HCT116 (cell line): ENCODE measurements at regions not wholly inside any gene's neighbourhood (a gene's known extent, or its start where the extent isn't known, plus 50 kb on each side); places are given as distances from the start of the nearest gene placed in this dataset.

ENCODE experiments used
- CEBPB ChIP-seq: IDR thresholded peaks from 2 replicates; pipeline ENCODE4 v1.6.1; 2012; ENCODE audit warnings: low read depth
- EGR1 ChIP-seq: IDR thresholded peaks from 2 replicates; pipeline ENCODE4 v1.6.1; 2012; ENCODE audit warnings: low read depth
- POLR2A ChIP-seq: IDR thresholded peaks from 2 replicates; pipeline ENCODE4 v1.7.0; 2011; ENCODE audit warnings: borderline replicate concordance; ENCODE audit not compliant: insufficient read depth, insufficient read length; ENCODE audit errors: extremely low read depth
- YY1 ChIP-seq: IDR thresholded peaks from 2 replicates; pipeline ENCODE4 v1.6.1; 2011; ENCODE audit warnings: low read length, low read depth, moderate library complexity, mild to moderate bottlenecking; ENCODE audit not compliant: insufficient replicate concordance; ENCODE audit errors: extremely low read depth
- TF ChIP-seq, protein P1 (sequence below), 3 experiments: fragments of 200-600 bp in 1 of 3; sonication (generic) in 1 of 3; IDR thresholded peaks in 2 of 3; conservative IDR thresholded peaks in 1 of 3; 2 replicates each; pipeline ENCODE4 v1.5.1; 2012 to 2017; ENCODE audit warnings: low read depth in 2 of 3, low read length in 2 of 3, antibody characterized with exemption in 1 of 3, borderline replicate concordance in 1 of 3, control low read depth in 1 of 3, mild to moderate bottlenecking in 1 of 3, mixed read lengths in 1 of 3, mixed run types in 1 of 3, moderate library complexity in 1 of 3; ENCODE audit not compliant: insufficient read depth in 1 of 3

DNA sequence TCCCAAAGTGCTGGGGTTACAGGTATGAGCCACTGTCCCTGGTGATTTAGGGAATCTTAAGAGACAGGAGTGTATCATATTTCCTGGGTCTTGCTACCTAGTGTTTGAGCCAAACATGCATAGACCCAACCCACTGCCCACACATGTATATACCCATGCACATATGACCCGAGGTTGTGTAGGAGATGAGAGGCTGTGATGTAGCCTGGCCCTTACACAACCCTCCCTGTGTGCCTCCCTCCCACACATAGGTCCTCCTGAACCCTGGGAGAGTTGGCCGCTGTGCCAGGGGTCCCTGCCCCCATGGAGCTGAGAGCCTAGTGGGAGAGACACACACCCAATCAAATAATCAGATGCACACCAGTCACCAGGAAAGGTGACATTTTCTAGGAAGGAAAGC lies 365.9 kb downstream of the ZNF536 start:
- TF ChIP-seq POLR2A (no peak), EGR1 (no peak), CEBPB (no peak), YY1 (no peak)
- TF ChIP-seq, protein P1, sequence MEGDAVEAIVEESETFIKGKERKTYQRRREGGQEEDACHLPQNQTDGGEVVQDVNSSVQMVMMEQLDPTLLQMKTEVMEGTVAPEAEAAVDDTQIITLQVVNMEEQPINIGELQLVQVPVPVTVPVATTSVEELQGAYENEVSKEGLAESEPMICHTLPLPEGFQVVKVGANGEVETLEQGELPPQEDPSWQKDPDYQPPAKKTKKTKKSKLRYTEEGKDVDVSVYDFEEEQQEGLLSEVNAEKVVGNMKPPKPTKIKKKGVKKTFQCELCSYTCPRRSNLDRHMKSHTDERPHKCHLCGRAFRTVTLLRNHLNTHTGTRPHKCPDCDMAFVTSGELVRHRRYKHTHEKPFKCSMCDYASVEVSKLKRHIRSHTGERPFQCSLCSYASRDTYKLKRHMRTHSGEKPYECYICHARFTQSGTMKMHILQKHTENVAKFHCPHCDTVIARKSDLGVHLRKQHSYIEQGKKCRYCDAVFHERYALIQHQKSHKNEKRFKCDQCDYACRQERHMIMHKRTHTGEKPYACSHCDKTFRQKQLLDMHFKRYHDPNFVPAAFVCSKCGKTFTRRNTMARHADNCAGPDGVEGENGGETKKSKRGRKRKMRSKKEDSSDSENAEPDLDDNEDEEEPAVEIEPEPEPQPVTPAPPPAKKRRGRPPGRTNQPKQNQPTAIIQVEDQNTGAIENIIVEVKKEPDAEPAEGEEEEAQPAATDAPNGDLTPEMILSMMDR (IDR thresholded peaks at IDR 0.05 in 2 of 3, conservative IDR thresholded peaks at IDR 0.05 in 1 of 3; ENCODE audit: borderline replicate concordance in 1 of 3, insufficient read depth in 1 of 3, low read depth in 2 of 3, low read length in 2 of 3) = no peak
